SK-N-SH (cell line): ENCODE measurements at regions not wholly inside any gene's neighbourhood (a gene's known extent, or its start where the extent isn't known, plus 50 kb on each side); places are given as distances from the start of the nearest gene placed in this dataset.
A peak's percentile ranks its signal among the peaks of the same experiment; 100 is the strongest.

Source experiments
- CTCF ChIA-PET: fragments of 300-600, 350-600 bp; formaldehyde crosslinking; extraction: SDS; loops from one replicate; lab custom pipeline; 2021; lab: Yijun Ruan, JAX
- POLR2A ChIA-PET: fragments of 350-600 bp; sonication (Branson Sonifier 250); formaldehyde crosslinking; extraction: SDS; loops from one replicate; lab custom pipeline; 2020; ENCODE audit warnings: antibody characterized with exemption, inconsistent platforms; lab: Yijun Ruan, JAX
- DNase-seq: peaks from one replicate; pipeline ENCODE4 v3.0.0; 2012
- H2AFZ ChIP-seq: fragments of 200-600 bp; sonication (generic); 2 replicates; pipeline ENCODE4 v1.8.1; 2016; ENCODE audit warnings: antibody characterized with exemption, mild to moderate bottlenecking, low read depth
- H3F3A ChIP-seq: fragments of 200-600 bp; sonication (generic); replicated peaks from 2 replicates; pipeline ENCODE3; 2016; ENCODE audit warnings: antibody characterized with exemption, mild to moderate bottlenecking; ENCODE audit not compliant: insufficient read depth
- H3K27ac ChIP-seq, 2 experiments: fragments of 200-500 bp in 1 of 2; fragments of 200-600 bp in 1 of 2; sonication (Bioruptor generic) in 1 of 2; sonication (generic), shearing (Covaris generic) in 1 of 2; 2 replicates each; pipeline versions ENCODE4 v1.5.1 to v1.6.1; 2014 to 2016; ENCODE audit warnings: low read depth in 2 of 2, inconsistent platforms in 1 of 2, low read length in 1 of 2, mild to moderate bottlenecking in 1 of 2, mixed read lengths in 1 of 2
- H3K27me3 ChIP-seq: fragments of 200-600 bp; sonication (generic), shearing (Covaris generic); 2 replicates; pipeline ENCODE4 v1.6.1; 2016; ENCODE audit warnings: mixed run types; ENCODE audit not compliant: insufficient read depth
- H3K36me3 ChIP-seq, 2 experiments: fragments of 200-500 bp in 1 of 2; fragments of 200-600 bp in 1 of 2; sonication (Bioruptor generic) in 1 of 2; sonication (generic) in 1 of 2; replicated peaks in 1 of 2; 2 replicates each; pipeline versions ENCODE3 to v1.5.1; 2014 to 2016; ENCODE audit warnings: low read length in 1 of 2, mild to moderate bottlenecking in 1 of 2; ENCODE audit not compliant: insufficient read depth in 2 of 2, control insufficient read depth in 1 of 2
- H3K4me1 ChIP-seq, 2 experiments: fragments of 200-500 bp in 1 of 2; fragments of 200-600 bp in 1 of 2; sonication (Bioruptor generic) in 1 of 2; sonication (generic), shearing (Covaris generic) in 1 of 2; 2 replicates each; pipeline versions ENCODE4 v1.5.1 to v1.6.1; 2014 to 2016; ENCODE audit warnings: low read depth in 1 of 2, low read length in 1 of 2, mixed run types in 1 of 2; ENCODE audit not compliant: insufficient read depth in 2 of 2, control insufficient read depth in 1 of 2
- H3K4me2 ChIP-seq: fragments of 200-600 bp; sonication (generic), shearing (Covaris generic); 2 replicates; pipeline ENCODE4 v1.6.1; 2017; ENCODE audit warnings: mixed run types
- H3K4me3 ChIP-seq, 2 experiments: fragments of 200-500 bp in 1 of 2; fragments of 200-600 bp in 1 of 2; sonication (Bioruptor generic) in 1 of 2; sonication (generic), shearing (Covaris generic) in 1 of 2; 2 replicates each; pipeline versions ENCODE4 v1.5.1 to v1.8.1; 2014 to 2016; ENCODE audit warnings: low read depth in 2 of 2, inconsistent platforms in 1 of 2, low read length in 1 of 2, mild to moderate bottlenecking in 1 of 2, mixed read lengths in 1 of 2, moderate library complexity in 1 of 2
- H3K79me2 ChIP-seq: fragments of 200-600 bp; sonication (generic); 2 replicates; pipeline ENCODE4 v1.8.1; 2017; ENCODE audit warnings: mild to moderate bottlenecking; ENCODE audit not compliant: insufficient read depth
- H3K9ac ChIP-seq: fragments of 200-600 bp; sonication (generic); 2 replicates; pipeline ENCODE4 v1.6.1; 2017; ENCODE audit warnings: mixed run types
- H3K9me2 ChIP-seq: fragments of 200-600 bp; sonication (generic); 2 replicates; pipeline ENCODE4 v1.6.1; 2017; ENCODE audit warnings: mixed run types
- H3K9me3 ChIP-seq: fragments of 200-600 bp; sonication (generic); 2 replicates; pipeline ENCODE4 v1.6.1; 2017; ENCODE audit warnings: mixed run types, mild to moderate bottlenecking, moderate library complexity
- H4K20me1 ChIP-seq: fragments of 200-600 bp; sonication (generic); 2 replicates; pipeline ENCODE4 v1.6.1; 2017; ENCODE audit warnings: mild to moderate bottlenecking, mixed run types; ENCODE audit not compliant: insufficient read depth
- EP300 ChIP-seq, 2 experiments: IDR thresholded peaks; 2 replicates each; pipeline versions ENCODE4 v1.4.0 to v1.6.1; 2012; ENCODE audit warnings: borderline replicate concordance in 1 of 2, low read depth in 1 of 2, low read length in 1 of 2
- FOSL2 ChIP-seq: IDR thresholded peaks from 2 replicates; pipeline ENCODE4 v1.4.0; 2012; ENCODE audit warnings: low read depth, mild to moderate bottlenecking, moderate library complexity, borderline replicate concordance
- FOXM1 ChIP-seq: IDR thresholded peaks from 2 replicates; pipeline ENCODE4 v1.4.0; 2012; ENCODE audit warnings: low read depth, mild to moderate bottlenecking
- GABPA ChIP-seq: IDR thresholded peaks from 2 replicates; pipeline ENCODE4 v1.4.0; 2012; ENCODE audit warnings: low read depth, mild to moderate bottlenecking
- IRF3 ChIP-seq: fragments of 150-350 bp; IDR thresholded peaks from 2 replicates; pipeline ENCODE4 v1.6.1; 2016; ENCODE audit warnings: mild to moderate bottlenecking, low read depth, low read length
- JUND ChIP-seq: IDR thresholded peaks from 2 replicates; pipeline ENCODE4 v1.4.0; 2012
- MXI1 ChIP-seq: IDR thresholded peaks from 2 replicates; pipeline ENCODE4 v1.6.1; 2012; ENCODE audit warnings: mild to moderate bottlenecking, low read depth, low read length, improper control_type of control experiment
- NFIC ChIP-seq: IDR thresholded peaks from 2 replicates; pipeline ENCODE4 v1.4.0; 2012; ENCODE audit warnings: borderline replicate concordance
- NRF1 ChIP-seq: IDR thresholded peaks from 2 replicates; pipeline ENCODE4 v1.6.1; 2012; ENCODE audit warnings: low read depth, mild to moderate bottlenecking, low read length
- POLR2AphosphoS5 ChIP-seq: IDR thresholded peaks from 2 replicates; pipeline ENCODE4 v1.6.1; 2012; ENCODE audit warnings: low read depth, low read length
- RFX5 ChIP-seq: IDR thresholded peaks from 2 replicates; pipeline ENCODE4 v1.6.1; 2012; ENCODE audit warnings: mild to moderate bottlenecking, improper control_type of control experiment, low read length
- RXRA ChIP-seq: IDR thresholded peaks from 2 replicates; pipeline ENCODE4 v1.4.0; 2012; ENCODE audit warnings: low read depth, mild to moderate bottlenecking, borderline replicate concordance
- SIN3A ChIP-seq: IDR thresholded peaks from 2 replicates; pipeline ENCODE4 v1.6.1; 2012; ENCODE audit warnings: low read depth, mild to moderate bottlenecking, low read length, moderate library complexity, borderline replicate concordance
- SMC3 ChIP-seq: IDR thresholded peaks from 2 replicates; pipeline ENCODE4 v1.6.1; 2012; ENCODE audit warnings: low read depth, low read length, improper control_type of control experiment
- TAF1 ChIP-seq: IDR thresholded peaks from 2 replicates; pipeline ENCODE4 v1.6.1; 2012; ENCODE audit warnings: low read depth, mild to moderate bottlenecking, low read length, moderate library complexity, borderline replicate concordance
- TCF12 ChIP-seq: IDR thresholded peaks from 2 replicates; pipeline ENCODE4 v1.4.0; 2012
- YY1 ChIP-seq: IDR thresholded peaks from 2 replicates; pipeline ENCODE4 v1.4.0; 2012; ENCODE audit warnings: low read depth, mild to moderate bottlenecking
- WGBS: methylation state at CpG from one replicate; pipeline ENCODE4 v1.1.6; 2017; ENCODE audit warnings: low lambda C conversion rate; 5-methylcytosine and 5-hydroxymethylcytosine counted together
- TF ChIP-seq, protein P1 (sequence below): IDR thresholded peaks from 2 replicates; pipeline ENCODE4 v1.6.1; 2012; ENCODE audit warnings: mild to moderate bottlenecking, low read depth, low read length, moderate library complexity

GRCh38 chr16:66036793-66037715 is 329.4 kb upstream of the CDH5 start:
- no peaks in the 10 kb centered on the region for H3F3A ChIP-seq
- no peaks in the 10 kb centered on the region for H3K36me3 ChIP-seq
- no peaks in the 10 kb centered on the region for H3K9me3 ChIP-seq
- no peak overlapping the region for H3K9ac ChIP-seq
- ChIA-PET CTCF (interaction anchor here (0.6 kb wide), 1 partner anchor 159 kb away, joined by 3 read pairs; no protein-coding TSS in a partner anchor), POLR2A (no interaction called here)
- no peak overlapping the region for H3K4me3 ChIP-seq
- H3K4me2 ChIP-seq, result no peak overlapping the region
- peaks cover 0 to 2% of the 10 kb centered on the region in 2 experiments; a peak in 1 of 4 replicates for H3K4me1 ChIP-seq
- peak overlapping the region; percentile 7 to 53; a peak in 3 of 4 replicates for H3K27ac ChIP-seq
- no peak for DNase-seq
- no peaks in the 10 kb centered on the region for H3K9me2 ChIP-seq
- TF ChIP-seq FOXM1 (peak; percentile 35; the same call in 1 of the 2 replicates), POLR2AphosphoS5 (peak; percentile 51; the same call in 1 of the 2 replicates), SIN3A (no peak), SMC3 (no peak), FOSL2 (no peak), TCF12 (peak; percentile 84), TAF1 (no peak), NFIC (peak; percentile 27; the same call in 1 of the 2 replicates), RXRA (0 out of 2 replicates have a peak, but pooled peaks have one; percentile 7), IRF3 (no peak), MXI1 (no peak), YY1 (no peak), JUND (no peak; the same call in 1 of the 2 replicates), RFX5 (no peak), GABPA (no peak), NRF1 (no peak), EP300 (IDR thresholded peaks at IDR 0.05; ENCODE audit: borderline replicate concordance in 1 of 2, low read depth in 1 of 2, low read length in 1 of 2) (peak in 1 of 2 experiments; percentile 63; a peak in 1 of 4 replicates)
- TF ChIP-seq, protein P1, sequence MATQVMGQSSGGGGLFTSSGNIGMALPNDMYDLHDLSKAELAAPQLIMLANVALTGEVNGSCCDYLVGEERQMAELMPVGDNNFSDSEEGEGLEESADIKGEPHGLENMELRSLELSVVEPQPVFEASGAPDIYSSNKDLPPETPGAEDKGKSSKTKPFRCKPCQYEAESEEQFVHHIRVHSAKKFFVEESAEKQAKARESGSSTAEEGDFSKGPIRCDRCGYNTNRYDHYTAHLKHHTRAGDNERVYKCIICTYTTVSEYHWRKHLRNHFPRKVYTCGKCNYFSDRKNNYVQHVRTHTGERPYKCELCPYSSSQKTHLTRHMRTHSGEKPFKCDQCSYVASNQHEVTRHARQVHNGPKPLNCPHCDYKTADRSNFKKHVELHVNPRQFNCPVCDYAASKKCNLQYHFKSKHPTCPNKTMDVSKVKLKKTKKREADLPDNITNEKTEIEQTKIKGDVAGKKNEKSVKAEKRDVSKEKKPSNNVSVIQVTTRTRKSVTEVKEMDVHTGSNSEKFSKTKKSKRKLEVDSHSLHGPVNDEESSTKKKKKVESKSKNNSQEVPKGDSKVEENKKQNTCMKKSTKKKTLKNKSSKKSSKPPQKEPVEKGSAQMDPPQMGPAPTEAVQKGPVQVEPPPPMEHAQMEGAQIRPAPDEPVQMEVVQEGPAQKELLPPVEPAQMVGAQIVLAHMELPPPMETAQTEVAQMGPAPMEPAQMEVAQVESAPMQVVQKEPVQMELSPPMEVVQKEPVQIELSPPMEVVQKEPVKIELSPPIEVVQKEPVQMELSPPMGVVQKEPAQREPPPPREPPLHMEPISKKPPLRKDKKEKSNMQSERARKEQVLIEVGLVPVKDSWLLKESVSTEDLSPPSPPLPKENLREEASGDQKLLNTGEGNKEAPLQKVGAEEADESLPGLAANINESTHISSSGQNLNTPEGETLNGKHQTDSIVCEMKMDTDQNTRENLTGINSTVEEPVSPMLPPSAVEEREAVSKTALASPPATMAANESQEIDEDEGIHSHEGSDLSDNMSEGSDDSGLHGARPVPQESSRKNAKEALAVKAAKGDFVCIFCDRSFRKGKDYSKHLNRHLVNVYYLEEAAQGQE, result no peak
- H3K79me2 ChIP-seq, result no peaks in the 10 kb centered on the region
- H2AFZ ChIP-seq, result no peak overlapping the region
- no peaks in the 10 kb centered on the region for H4K20me1 ChIP-seq
- no peaks in the 10 kb centered on the region for H3K27me3 ChIP-seq
- 14% methylated on average over 6 of the region's 6 CpGs for WGBS
